ENCODE measurements at regions not wholly inside any gene's neighbourhood (a gene's known extent, or its start where the extent isn't known, plus 50 kb on each side); places are given as distances from the start of the nearest gene placed in this dataset.

- no peak for DNase-seq (ENCODE audit: low spot score)
- TF ChIP-seq CTCF (IDR thresholded peaks at IDR 0.05; ENCODE audit: extremely low read depth, missing control alignments), result no peak
These were observed 665.7 kb upstream of the TBX3 start for GRCh38 chr12:115349711-115350110.

GRCh38 chr12:115348301-115348700 lies 664.3 kb upstream of the TBX3 start:
- no peak for TF ChIP-seq CTCF (IDR thresholded peaks at IDR 0.05; ENCODE audit: extremely low read depth, missing control alignments)

GRCh38 chr12:115343601-115344000 lies 659.6 kb upstream of the TBX3 start:
- no peak for DNase-seq (ENCODE audit: low spot score)
- no peak for TF ChIP-seq CTCF (IDR thresholded peaks at IDR 0.05; ENCODE audit: extremely low read depth, missing control alignments)

More at GRCh38 chr12:115348301-115348700, 664.3 kb upstream of the TBX3 start:
- no peak for DNase-seq (ENCODE audit: low spot score)

- DNase-seq (ENCODE audit: low spot score), result no peak
- no peak for TF ChIP-seq CTCF (IDR thresholded peaks at IDR 0.05; ENCODE audit: extremely low read depth, missing control alignments)
These were observed 659.0 kb upstream of the TBX3 start for GRCh38 chr12:115343008-115343407.

GRCh38 chr12:115341442-115341841 lies 657.5 kb upstream of the TBX3 start:
- DNase-seq (ENCODE audit: low spot score), result no peak

GRCh38 chr12:115338566-115339294 lies 654.8 kb upstream of the TBX3 start:
- no peak for TF ChIP-seq CTCF (IDR thresholded peaks at IDR 0.05; ENCODE audit: extremely low read depth, missing control alignments)

More at GRCh38 chr12:115341442-115341841, 657.5 kb upstream of the TBX3 start:
- TF ChIP-seq CTCF (IDR thresholded peaks at IDR 0.05; ENCODE audit: extremely low read depth, missing control alignments), result no peak

GRCh38 chr12:115337693-115338543 lies 653.9 kb upstream of the TBX3 start:
- TF ChIP-seq CTCF (IDR thresholded peaks at IDR 0.05; ENCODE audit: extremely low read depth, missing control alignments), result no peak
- DNase-seq (ENCODE audit: low spot score), result no peak

More at GRCh38 chr12:115338566-115339294, 654.8 kb upstream of the TBX3 start:
- DNase-seq (ENCODE audit: low spot score), result no peak

All from GM20000 (cell line).